C4-2B (cell line): ENCODE measurements at regions not wholly inside any gene's neighbourhood (a gene's known extent, or its start where the extent isn't known, plus 50 kb on each side); places are given as distances from the start of the nearest gene placed in this dataset.

Experiments
- H3K27ac ChIP-seq: fragments of 450-650 bp; 2 replicates; pipeline ENCODE4 v1.5.1; 2017
- ZFX ChIP-seq: fragments of 450-650 bp; IDR thresholded peaks from 2 replicates; pipeline ENCODE4 v1.6.1; 2017
- TF ChIP-seq, protein P1 (sequence below): fragments of 450-650 bp; conservative IDR thresholded peaks from 2 replicates; pipeline ENCODE4 v1.5.1; 2017; ENCODE audit warnings: mild to moderate bottlenecking

GRCh38 chr7:121510858-121511482 lies 114.9 kb upstream of the FAM3C start:
- no peak overlapping the region for H3K27ac ChIP-seq
- TF ChIP-seq, protein P1, sequence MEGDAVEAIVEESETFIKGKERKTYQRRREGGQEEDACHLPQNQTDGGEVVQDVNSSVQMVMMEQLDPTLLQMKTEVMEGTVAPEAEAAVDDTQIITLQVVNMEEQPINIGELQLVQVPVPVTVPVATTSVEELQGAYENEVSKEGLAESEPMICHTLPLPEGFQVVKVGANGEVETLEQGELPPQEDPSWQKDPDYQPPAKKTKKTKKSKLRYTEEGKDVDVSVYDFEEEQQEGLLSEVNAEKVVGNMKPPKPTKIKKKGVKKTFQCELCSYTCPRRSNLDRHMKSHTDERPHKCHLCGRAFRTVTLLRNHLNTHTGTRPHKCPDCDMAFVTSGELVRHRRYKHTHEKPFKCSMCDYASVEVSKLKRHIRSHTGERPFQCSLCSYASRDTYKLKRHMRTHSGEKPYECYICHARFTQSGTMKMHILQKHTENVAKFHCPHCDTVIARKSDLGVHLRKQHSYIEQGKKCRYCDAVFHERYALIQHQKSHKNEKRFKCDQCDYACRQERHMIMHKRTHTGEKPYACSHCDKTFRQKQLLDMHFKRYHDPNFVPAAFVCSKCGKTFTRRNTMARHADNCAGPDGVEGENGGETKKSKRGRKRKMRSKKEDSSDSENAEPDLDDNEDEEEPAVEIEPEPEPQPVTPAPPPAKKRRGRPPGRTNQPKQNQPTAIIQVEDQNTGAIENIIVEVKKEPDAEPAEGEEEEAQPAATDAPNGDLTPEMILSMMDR, result no peak
- TF ChIP-seq ZFX, result no peak

DNA sequence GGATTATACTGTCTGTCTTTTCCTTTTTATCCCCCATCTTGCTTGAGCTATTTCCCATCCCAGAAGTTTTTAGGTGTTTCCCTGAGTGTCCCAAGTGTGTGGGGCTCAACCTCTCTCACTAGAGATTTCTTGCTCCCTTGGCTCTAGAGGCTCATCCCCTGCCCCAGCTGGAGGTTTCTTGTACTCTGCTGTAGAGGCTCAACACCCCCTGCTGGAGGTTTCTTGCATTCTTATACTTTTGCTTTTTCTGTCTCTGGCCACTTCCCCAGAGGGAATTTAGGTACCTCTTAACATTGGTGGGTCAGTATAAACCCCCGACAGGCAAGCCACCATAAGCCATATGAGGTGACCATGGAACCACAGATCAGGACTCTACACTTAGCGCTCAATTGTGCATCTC lies 114.2 kb upstream of the FAM3C start:
- no peak for TF ChIP-seq ZFX
- TF ChIP-seq, protein P1, result peak; percentile 13; the same call in 1 of the 2 replicates
- no peak overlapping the region for H3K27ac ChIP-seq

- TF ChIP-seq, protein P1, result no peak
- TF ChIP-seq ZFX, result no peak
- H3K27ac ChIP-seq, result no peak overlapping the region
Measured at GRCh38 chr7:121505540-121506182, 109.6 kb upstream of the FAM3C start.

- H3K27ac ChIP-seq, result no peak overlapping the region
- no peak for TF ChIP-seq ZFX
- TF ChIP-seq, protein P1, result no peak
Measured at GRCh38 chr7:121505021-121505420, 108.9 kb upstream of the FAM3C start.

DNA sequence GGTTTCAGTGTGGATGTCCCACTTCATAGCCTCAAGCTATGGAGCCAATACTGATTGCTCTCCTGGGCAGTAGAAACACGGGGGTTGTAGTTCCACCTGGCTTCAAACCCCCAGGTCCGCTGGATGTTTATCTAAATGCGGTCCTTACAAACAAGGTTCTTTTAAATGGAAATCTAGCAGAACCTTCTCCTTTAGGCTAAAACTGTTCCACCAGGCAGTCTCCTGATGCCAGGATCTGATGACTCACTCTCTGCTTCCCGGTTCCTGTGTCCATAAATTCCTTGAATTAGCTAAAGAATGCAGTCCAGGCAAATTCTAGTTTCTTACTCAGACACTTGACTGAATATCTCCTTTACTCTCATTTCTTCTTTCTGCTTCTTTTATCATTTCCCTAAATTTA lies 108.4 kb upstream of the FAM3C start:
- H3K27ac ChIP-seq, result no peak overlapping the region
- no peak for TF ChIP-seq ZFX
- TF ChIP-seq, protein P1, result no peak

- no peak overlapping the region for H3K27ac ChIP-seq
- no peak for TF ChIP-seq ZFX
- TF ChIP-seq, protein P1, result no peak
Measured at GRCh38 chr7:121503730-121504129, 107.6 kb upstream of the FAM3C start.

DNA sequence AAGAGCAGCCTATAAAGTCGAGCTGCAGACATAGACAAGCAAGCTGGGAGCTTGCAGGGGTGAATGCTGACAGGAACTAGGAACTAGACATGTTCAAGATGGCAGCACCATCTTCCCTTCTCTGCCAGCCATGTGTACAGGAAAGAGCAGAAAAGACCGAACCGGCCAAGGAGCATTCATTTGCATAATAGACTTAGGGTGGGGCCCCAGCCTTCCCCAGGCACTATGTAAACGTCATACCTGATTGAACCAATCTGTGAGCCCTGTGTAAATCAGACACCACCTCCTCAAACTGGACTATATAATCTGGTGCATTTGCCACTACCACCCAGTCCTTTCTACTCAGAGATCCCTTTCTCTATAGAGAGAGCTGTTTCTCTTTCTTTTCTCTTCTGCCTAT lies 106.9 kb upstream of the FAM3C start:
- TF ChIP-seq ZFX, result no peak
- TF ChIP-seq, protein P1, result no peak
- H3K27ac ChIP-seq, result no peak overlapping the region
